ENCODE measurements at regions not wholly inside any gene's neighbourhood (a gene's known extent, or its start where the extent isn't known, plus 50 kb on each side); places are given as distances from the start of the nearest gene placed in this dataset.
"Not testable (repeated sequence)": the region's sequence is repeated elsewhere in the genome, so short reads cannot be mapped to it uniquely, and the experiment has no call there.

- DNase-seq: no peak
- Histone ChIP-seq H3K27me3 (no peaks in the 10 kb centered on the region), H3K27ac (no peak overlapping the region), H3K4me3 (no peak overlapping the region), H3K36me3 (no peaks in the 10 kb centered on the region), H3K9me3 (no peaks in the 10 kb centered on the region), H3K4me1 (no peaks in the 10 kb centered on the region)
- no peak for TF ChIP-seq CTCF (IDR thresholded peaks at IDR 0.05)
- TF ChIP-seq POLR2A (IDR thresholded peaks at IDR 0.05): no peak
Observed at GRCh38 chr18:60898111-60898510, 435.1 kb upstream of the CDH20 start.

- Histone ChIP-seq H3K4me1 (no peaks in the 10 kb centered on the region), H3K4me3 (no peak overlapping the region), H3K36me3 (no peaks in the 10 kb centered on the region), H3K27ac (no peak overlapping the region), H3K27me3 (no peaks in the 10 kb centered on the region), H3K9me3 (no peaks in the 10 kb centered on the region)
- no peak for DNase-seq
- TF ChIP-seq CTCF (IDR thresholded peaks at IDR 0.05): no peak
- TF ChIP-seq POLR2A (IDR thresholded peaks at IDR 0.05): no peak
Observed at GRCh38 chr18:60905699-60906098, 427.5 kb upstream of the CDH20 start.

- Histone ChIP-seq H3K9me3 (no peaks in the 10 kb centered on the region), H3K4me3 (no peak overlapping the region), H3K27me3 (no peaks in the 10 kb centered on the region), H3K36me3 (no peaks in the 10 kb centered on the region), H3K4me1 (no peaks in the 10 kb centered on the region), H3K27ac (no peak overlapping the region)
- DNase-seq: no peak
- TF ChIP-seq POLR2A (IDR thresholded peaks at IDR 0.05): no peak
- no peak for TF ChIP-seq CTCF (IDR thresholded peaks at IDR 0.05)
Observed at GRCh38 chr18:60910534-60910933, 422.7 kb upstream of the CDH20 start.

- TF ChIP-seq POLR2A (IDR thresholded peaks at IDR 0.05): no peak
- no peak for TF ChIP-seq CTCF (IDR thresholded peaks at IDR 0.05)
- no peak overlapping the region for H3K4me3 ChIP-seq
- H3K36me3 ChIP-seq: no peaks in the 10 kb centered on the region
- H3K4me1 ChIP-seq: no peaks in the 10 kb centered on the region
- H3K9me3 ChIP-seq: no peaks in the 10 kb centered on the region
- H3K27ac ChIP-seq: no peak overlapping the region
- no peaks in the 10 kb centered on the region for H3K27me3 ChIP-seq
- DNase-seq: no peak
Observed at GRCh38 chr18:60911504-60911903, 421.7 kb upstream of the CDH20 start.

- H3K4me3 ChIP-seq: no peak overlapping the region
- H3K36me3 ChIP-seq: no peaks in the 10 kb centered on the region
- DNase-seq: no peak
- no peaks in the 10 kb centered on the region for H3K27me3 ChIP-seq
- H3K9me3 ChIP-seq: no peaks in the 10 kb centered on the region
- no peak overlapping the region for H3K27ac ChIP-seq
- no peaks in the 10 kb centered on the region for H3K4me1 ChIP-seq
- TF ChIP-seq POLR2A (IDR thresholded peaks at IDR 0.05) (no peak), CTCF (IDR thresholded peaks at IDR 0.05) (no peak)
Observed at GRCh38 chr18:60915160-60915559, 418.1 kb upstream of the CDH20 start.

GRCh38 chr18:60918862-60919261 is 414.4 kb upstream of the CDH20 start:
- H3K27me3 ChIP-seq, H3K4me3 ChIP-seq, H3K36me3 ChIP-seq, H3K9me3 ChIP-seq, H3K27ac ChIP-seq, H3K4me1 ChIP-seq, DNase-seq: not testable (repeated sequence)

Measured in Peyer's patch (tissue), 4 donors.